Vagina (tissue), 2 donors: ENCODE measurements at regions not wholly inside any gene's neighbourhood (a gene's known extent, or its start where the extent isn't known, plus 50 kb on each side); places are given as distances from the start of the nearest gene placed in this dataset.

Experiments
- DNase-seq, 2 donors: peaks; one replicate each; pipeline ENCODE4 v3.0.0-alpha.2; 2017; ENCODE audit errors: extremely low spot score in 2 of 2
- H3K27ac ChIP-seq: fragments of 200-600 bp; sonication (generic); one replicate; pipeline ENCODE4 v1.5.1; 2019
- H3K27me3 ChIP-seq: fragments of 200-600 bp; sonication (generic); one replicate; pipeline ENCODE4 v1.5.1; 2019
- H3K36me3 ChIP-seq, 2 donors: fragments of 200-600 bp; sonication (generic); one replicate each; pipeline ENCODE4 v1.5.1; 2017 to 2019
- H3K4me1 ChIP-seq: fragments of 200-600 bp; sonication (generic); one replicate; pipeline ENCODE4 v1.5.1; 2019
- H3K4me3 ChIP-seq, 2 donors: fragments of 200-600 bp; sonication (generic); 1 replicate in 1 of 2; 2 replicates in 1 of 2; pipeline ENCODE4 v1.5.1; 2016 to 2019
- H3K9me3 ChIP-seq: fragments of 200-600 bp; sonication (generic); one replicate; pipeline ENCODE4 v1.5.1; 2019
- CTCF ChIP-seq, 3 experiments: fragments of 450-650 bp in 2 of 3; fragments of 200-600 bp in 1 of 3; sonication (generic) in 1 of 3; IDR thresholded peaks; one replicate each; pipeline ENCODE4 v1.5.1; 2017 to 2019; ENCODE audit warnings: antibody characterized with exemption in 3 of 3, mild to moderate bottlenecking in 2 of 3, moderate library complexity in 2 of 3
- POLR2A ChIP-seq, 2 donors: fragments of 450-650 bp; IDR thresholded peaks; one replicate each; pipeline ENCODE4 v1.6.1; 2017; ENCODE audit warnings: antibody characterized with exemption in 2 of 2, mild to moderate bottlenecking in 2 of 2, moderate library complexity in 2 of 2
- POLR2AphosphoS5 ChIP-seq, 2 donors: sonication (generic); formaldehyde crosslinking; IDR thresholded peaks; one replicate each; pipeline ENCODE4 v1.9.0; 2017; ENCODE audit warnings: antibody characterized with exemption in 2 of 2, mild to moderate bottlenecking in 2 of 2, low read depth in 1 of 2; ENCODE audit not compliant: insufficient read depth in 1 of 2
- intact Hi-C: fragments of 100-400 bp; cut with DNase I; formaldehyde crosslinking; loops from one replicate; pipeline ENCODE4 v1.15.1; 2023

- Histone ChIP-seq H3K36me3 (no peaks in the 10 kb centered on the region), H3K27ac (no peak overlapping the region), H3K4me3 (no peak overlapping the region), H3K4me1 (no peaks in the 10 kb centered on the region), H3K9me3 (no peaks in the 10 kb centered on the region), H3K27me3 (no peaks in the 10 kb centered on the region)
- intact Hi-C loops = no loop called here
- TF ChIP-seq POLR2AphosphoS5 (IDR thresholded peaks at IDR 0.05; ENCODE audit: insufficient read depth in 1 of 2, low read depth in 1 of 2) = no peak
- TF ChIP-seq CTCF (IDR thresholded peaks at IDR 0.05) = no peak
- no peak for TF ChIP-seq POLR2A (IDR thresholded peaks at IDR 0.05)
- DNase-seq = no peak
These were observed 614.0 kb upstream of the FOXG1 start for GRCh38 chr14:28152453-28153044.

- H3K4me1 ChIP-seq = no peaks in the 10 kb centered on the region
- no peak for TF ChIP-seq CTCF (IDR thresholded peaks at IDR 0.05)
- no peak overlapping the region for H3K27ac ChIP-seq
- intact Hi-C loops = no loop called here
- DNase-seq = no peak
- no peak overlapping the region for H3K4me3 ChIP-seq
- no peaks in the 10 kb centered on the region for H3K36me3 ChIP-seq
- no peaks in the 10 kb centered on the region for H3K27me3 ChIP-seq
- H3K9me3 ChIP-seq = no peaks in the 10 kb centered on the region
These were observed 609.2 kb upstream of the FOXG1 start for GRCh38 chr14:28157289-28157869.

GRCh38 chr14:28157887-28158791, 608.4 kb upstream of the FOXG1 start:
- no peak overlapping the region for H3K27ac ChIP-seq
- no peak for DNase-seq
- no peaks in the 10 kb centered on the region for H3K9me3 ChIP-seq
- TF ChIP-seq POLR2AphosphoS5 (IDR thresholded peaks at IDR 0.05; ENCODE audit: insufficient read depth in 1 of 2, low read depth in 1 of 2) (no peak), CTCF (IDR thresholded peaks at IDR 0.05) (no peak), POLR2A (IDR thresholded peaks at IDR 0.05) (no peak)
- no peaks in the 10 kb centered on the region for H3K27me3 ChIP-seq
- intact Hi-C loops = no loop called here
- no peak overlapping the region for H3K4me3 ChIP-seq
- H3K36me3 ChIP-seq = no peaks in the 10 kb centered on the region
- no peaks in the 10 kb centered on the region for H3K4me1 ChIP-seq

GRCh38 chr14:28161040-28161439, 605.5 kb upstream of the FOXG1 start:
- no peak for DNase-seq
- Histone ChIP-seq H3K9me3 (no peaks in the 10 kb centered on the region), H3K36me3 (no peaks in the 10 kb centered on the region), H3K27me3 (no peaks in the 10 kb centered on the region), H3K4me1 (no peaks in the 10 kb centered on the region), H3K27ac (no peak overlapping the region), H3K4me3 (no peak overlapping the region)
- intact Hi-C loops = no loop called here
- TF ChIP-seq POLR2A (IDR thresholded peaks at IDR 0.05) = no peak
- TF ChIP-seq POLR2AphosphoS5 (IDR thresholded peaks at IDR 0.05; ENCODE audit: insufficient read depth in 1 of 2, low read depth in 1 of 2) = no peak
- TF ChIP-seq CTCF (IDR thresholded peaks at IDR 0.05) = no peak

- TF ChIP-seq CTCF (IDR thresholded peaks at IDR 0.05) = no peak
These were observed 603.4 kb upstream of the FOXG1 start for GRCh38 chr14:28163233-28163632.

More at GRCh38 chr14:28163233-28163632, 603.4 kb upstream of the FOXG1 start:
- intact Hi-C loops = no loop called here
- Histone ChIP-seq H3K4me1 (no peaks in the 10 kb centered on the region), H3K36me3 (no peaks in the 10 kb centered on the region), H3K27ac (no peak overlapping the region), H3K4me3 (no peak overlapping the region), H3K27me3 (no peaks in the 10 kb centered on the region), H3K9me3 (no peaks in the 10 kb centered on the region)
- DNase-seq = no peak
